HL-60 (cell line): ENCODE measurements at regions not wholly inside any gene's neighbourhood (a gene's known extent, or its start where the extent isn't known, plus 50 kb on each side); places are given as distances from the start of the nearest gene placed in this dataset.

Experiments used
- GABPA ChIP-seq: IDR thresholded peaks from 2 replicates; pipeline ENCODE4 v1.6.1; 2012; ENCODE audit warnings: low read depth
- POLR2AphosphoS5 ChIP-seq: IDR thresholded peaks from 2 replicates; pipeline ENCODE4 v1.6.1; 2012; ENCODE audit warnings: low read depth
- SPI1 ChIP-seq: IDR thresholded peaks from 2 replicates; pipeline ENCODE4 v1.6.1; 2012; ENCODE audit warnings: low read depth, mild to moderate bottlenecking, borderline replicate concordance
- TF ChIP-seq, protein P1 (sequence below): IDR thresholded peaks from one replicate; pipeline ENCODE4 v1.5.1; 2011; ENCODE audit warnings: low read length, control low read depth, inconsistent platforms; ENCODE audit not compliant: insufficient read depth
- TF ChIP-seq, protein P2 (sequence below): IDR thresholded peaks from 2 replicates; pipeline ENCODE4 v1.6.1; 2012; ENCODE audit warnings: low read depth; ENCODE audit not compliant: insufficient replicate concordance

DNA sequence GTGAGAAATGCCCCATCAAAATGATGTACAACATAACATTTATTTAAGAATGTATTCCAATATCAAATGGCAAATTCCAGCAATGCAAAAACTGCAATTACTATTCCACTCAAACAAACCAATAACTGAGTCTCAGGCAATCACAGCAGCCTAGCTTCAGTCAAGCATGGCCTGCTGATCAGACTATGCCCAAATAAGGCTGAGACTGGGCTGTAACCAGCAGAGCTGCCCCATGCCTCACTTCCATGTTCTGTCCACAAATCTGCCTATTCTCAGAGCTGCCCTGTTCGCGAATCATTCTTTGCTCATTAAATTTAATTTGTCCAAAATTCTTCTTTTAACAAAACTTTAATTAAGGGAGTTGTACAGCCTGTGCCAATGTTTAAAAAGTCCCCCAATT, 155.4 kb downstream of the FNDC1 start:
- TF ChIP-seq, protein P1, sequence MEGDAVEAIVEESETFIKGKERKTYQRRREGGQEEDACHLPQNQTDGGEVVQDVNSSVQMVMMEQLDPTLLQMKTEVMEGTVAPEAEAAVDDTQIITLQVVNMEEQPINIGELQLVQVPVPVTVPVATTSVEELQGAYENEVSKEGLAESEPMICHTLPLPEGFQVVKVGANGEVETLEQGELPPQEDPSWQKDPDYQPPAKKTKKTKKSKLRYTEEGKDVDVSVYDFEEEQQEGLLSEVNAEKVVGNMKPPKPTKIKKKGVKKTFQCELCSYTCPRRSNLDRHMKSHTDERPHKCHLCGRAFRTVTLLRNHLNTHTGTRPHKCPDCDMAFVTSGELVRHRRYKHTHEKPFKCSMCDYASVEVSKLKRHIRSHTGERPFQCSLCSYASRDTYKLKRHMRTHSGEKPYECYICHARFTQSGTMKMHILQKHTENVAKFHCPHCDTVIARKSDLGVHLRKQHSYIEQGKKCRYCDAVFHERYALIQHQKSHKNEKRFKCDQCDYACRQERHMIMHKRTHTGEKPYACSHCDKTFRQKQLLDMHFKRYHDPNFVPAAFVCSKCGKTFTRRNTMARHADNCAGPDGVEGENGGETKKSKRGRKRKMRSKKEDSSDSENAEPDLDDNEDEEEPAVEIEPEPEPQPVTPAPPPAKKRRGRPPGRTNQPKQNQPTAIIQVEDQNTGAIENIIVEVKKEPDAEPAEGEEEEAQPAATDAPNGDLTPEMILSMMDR: no peak
- TF ChIP-seq, protein P2, sequence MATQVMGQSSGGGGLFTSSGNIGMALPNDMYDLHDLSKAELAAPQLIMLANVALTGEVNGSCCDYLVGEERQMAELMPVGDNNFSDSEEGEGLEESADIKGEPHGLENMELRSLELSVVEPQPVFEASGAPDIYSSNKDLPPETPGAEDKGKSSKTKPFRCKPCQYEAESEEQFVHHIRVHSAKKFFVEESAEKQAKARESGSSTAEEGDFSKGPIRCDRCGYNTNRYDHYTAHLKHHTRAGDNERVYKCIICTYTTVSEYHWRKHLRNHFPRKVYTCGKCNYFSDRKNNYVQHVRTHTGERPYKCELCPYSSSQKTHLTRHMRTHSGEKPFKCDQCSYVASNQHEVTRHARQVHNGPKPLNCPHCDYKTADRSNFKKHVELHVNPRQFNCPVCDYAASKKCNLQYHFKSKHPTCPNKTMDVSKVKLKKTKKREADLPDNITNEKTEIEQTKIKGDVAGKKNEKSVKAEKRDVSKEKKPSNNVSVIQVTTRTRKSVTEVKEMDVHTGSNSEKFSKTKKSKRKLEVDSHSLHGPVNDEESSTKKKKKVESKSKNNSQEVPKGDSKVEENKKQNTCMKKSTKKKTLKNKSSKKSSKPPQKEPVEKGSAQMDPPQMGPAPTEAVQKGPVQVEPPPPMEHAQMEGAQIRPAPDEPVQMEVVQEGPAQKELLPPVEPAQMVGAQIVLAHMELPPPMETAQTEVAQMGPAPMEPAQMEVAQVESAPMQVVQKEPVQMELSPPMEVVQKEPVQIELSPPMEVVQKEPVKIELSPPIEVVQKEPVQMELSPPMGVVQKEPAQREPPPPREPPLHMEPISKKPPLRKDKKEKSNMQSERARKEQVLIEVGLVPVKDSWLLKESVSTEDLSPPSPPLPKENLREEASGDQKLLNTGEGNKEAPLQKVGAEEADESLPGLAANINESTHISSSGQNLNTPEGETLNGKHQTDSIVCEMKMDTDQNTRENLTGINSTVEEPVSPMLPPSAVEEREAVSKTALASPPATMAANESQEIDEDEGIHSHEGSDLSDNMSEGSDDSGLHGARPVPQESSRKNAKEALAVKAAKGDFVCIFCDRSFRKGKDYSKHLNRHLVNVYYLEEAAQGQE: no peak
- TF ChIP-seq POLR2AphosphoS5 (no peak), GABPA (no peak), SPI1 (no peak)
